Panc1 (cell line): ENCODE measurements at regions not wholly inside any gene's neighbourhood (a gene's known extent, or its start where the extent isn't known, plus 50 kb on each side); places are given as distances from the start of the nearest gene placed in this dataset.

ENCODE experiments used
- ATAC-seq: fragments of 200-7000 bp; cut with Tn5 transposase; 2 replicates; pipeline ENCODE4 v1.9.1; 2020; ENCODE audit warnings: mild to moderate bottlenecking, moderate library complexity
- BruUV-seq: library from RNA; stranded (reverse); fragments of 400-500 nt; replicated peaks from 2 replicates; lab custom pipeline; 2021; lab: Mats Ljungman, UMichigan
- CTCF ChIA-PET: fragments of 300-600 bp; sonication (Branson Sonifier 250); formaldehyde crosslinking; loops from one replicate; lab custom pipeline; 2022; ENCODE audit warnings: antibody characterized with exemption; lab: Charles Lee
- POLR2A ChIA-PET: fragments of 300-600 bp; sonication (Branson Sonifier 250); formaldehyde crosslinking; loops from one replicate; lab custom pipeline; 2022; ENCODE audit warnings: antibody characterized with exemption; lab: Charles Lee
- DNase-seq: peaks from one replicate; pipeline ENCODE4 v3.0.0-alpha.2; 2010; ENCODE audit warnings: low read depth, low spot score
- H3K27ac ChIP-seq: 2 replicates; pipeline ENCODE4 v1.5.1; 2011; ENCODE audit warnings: mild to moderate bottlenecking, low read length, inconsistent platforms
- H3K27me3 ChIP-seq: fragments of 200-500 bp; sonication (Bioruptor generic); 2 replicates; pipeline ENCODE4 v1.6.0; 2014; ENCODE audit warnings: low read length, inconsistent platforms; ENCODE audit not compliant: control insufficient read depth, insufficient read depth
- H3K36me3 ChIP-seq: fragments of 200-500 bp; sonication (Bioruptor generic); 2 replicates; pipeline ENCODE4 v1.5.1; 2014; ENCODE audit warnings: inconsistent platforms, mild to moderate bottlenecking, low read length, moderate library complexity; ENCODE audit not compliant: control insufficient read depth, insufficient read depth
- H3K4me1 ChIP-seq: 2 replicates; pipeline ENCODE4 v1.5.1; 2011; ENCODE audit warnings: inconsistent platforms, mild to moderate bottlenecking, low read length, moderate library complexity; ENCODE audit not compliant: control insufficient read depth, insufficient read depth
- H3K4me3 ChIP-seq, 2 experiments: 2 replicates each; pipeline ENCODE4 v1.5.1; 2011 to 2012; ENCODE audit warnings: low read depth in 2 of 2, low read length in 2 of 2, mild to moderate bottlenecking in 2 of 2, inconsistent platforms in 1 of 2, moderate library complexity in 1 of 2
- H3K9me3 ChIP-seq: fragments of 200-500 bp; sonication (Bioruptor generic); 2 replicates; pipeline ENCODE4 v1.5.1; 2014; ENCODE audit warnings: low read depth, mild to moderate bottlenecking, inconsistent platforms, low read length, moderate library complexity; ENCODE audit not compliant: control insufficient read depth, insufficient read depth
- POLR2AphosphoS5 ChIP-seq: IDR thresholded peaks from 2 replicates; pipeline ENCODE4 v1.6.1; 2012; ENCODE audit warnings: mild to moderate bottlenecking, low read depth, low read length, moderate library complexity
- SIN3A ChIP-seq: IDR thresholded peaks from 2 replicates; pipeline ENCODE4 v1.6.1; 2012; ENCODE audit warnings: low read depth, mild to moderate bottlenecking, low read length, moderate library complexity, borderline replicate concordance; ENCODE audit not compliant: insufficient read depth
- TCF7L2 ChIP-seq: IDR thresholded peaks from 2 replicates; pipeline ENCODE4 v1.6.1; 2011; ENCODE audit warnings: mild to moderate bottlenecking, low read depth, low read length, inconsistent platforms
- in situ Hi-C: cut with HindIII; loops from 2 replicates; pipeline ENCODE4 v1.10.0; 2016; ENCODE audit warnings: low sequenced_read_pairs, low pct_unique_long_range_greater_than_20kb
- intact Hi-C: fragments of 100-400 bp; cut with micrococcal nuclease; formaldehyde crosslinking; loops from one replicate; pipeline ENCODE4 v1.10.0; 2022; ENCODE audit not compliant: unreplicated experiment
- TF ChIP-seq, protein P1 (sequence below), 2 experiments: IDR thresholded peaks; 2 replicates each; pipeline ENCODE4 v1.6.1; 2011 to 2012; ENCODE audit warnings: low read depth in 2 of 2, control low read depth in 1 of 2, low read length in 1 of 2, mild to moderate bottlenecking in 1 of 2, moderate library complexity in 1 of 2; ENCODE audit not compliant: insufficient read depth in 1 of 2
- TF ChIP-seq, protein P2 (sequence below): fragments of 450-650 bp; IDR thresholded peaks from 2 replicates; pipeline ENCODE4 v1.5.1; 2017; ENCODE audit warnings: mild to moderate bottlenecking

DNA sequence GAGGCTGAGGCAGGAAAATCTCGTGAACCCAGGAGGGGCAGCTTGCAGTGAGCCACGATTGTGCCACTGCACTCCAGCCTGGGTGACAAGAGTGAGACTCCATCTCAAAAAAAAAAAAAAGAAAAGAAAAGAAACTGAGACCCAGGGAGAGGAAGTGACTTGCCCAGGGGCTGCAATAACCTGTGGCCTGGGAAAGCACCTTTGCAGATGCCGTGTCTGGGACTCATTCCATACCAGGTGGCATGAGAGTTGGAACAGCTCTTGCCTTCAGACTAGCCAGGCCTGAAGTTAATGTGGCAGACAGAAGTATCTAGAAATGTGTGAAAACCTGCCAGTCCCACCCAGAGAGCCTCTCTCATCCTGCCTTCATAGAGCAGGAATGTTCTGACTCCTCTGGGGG, 65.4 kb downstream of the PHETA1 start:
- peaks cover 12% of the 10 kb centered on the region; the same call in 1 of the 2 replicates for H3K9me3 ChIP-seq
- BruUV-seq, result no TSS peak
- in situ Hi-C loops, result no loop called here
- intact Hi-C loops, result no loop called here
- DNase-seq, result no peak
- ChIA-PET CTCF (interaction anchor here (0.6 kb wide), 1 partner anchor 649 kb away, joined by 14 read pairs; no protein-coding TSS in a partner anchor), POLR2A (interaction anchor here (0.7 kb wide), 1 partner anchor 78 kb away, joined by 4 read pairs; no protein-coding TSS in a partner anchor)
- H3K27me3 ChIP-seq, result peaks cover 6% of the 10 kb centered on the region; the same call in 1 of the 2 replicates
- no peak overlapping the region for H3K4me3 ChIP-seq
- TF ChIP-seq, protein P1, sequence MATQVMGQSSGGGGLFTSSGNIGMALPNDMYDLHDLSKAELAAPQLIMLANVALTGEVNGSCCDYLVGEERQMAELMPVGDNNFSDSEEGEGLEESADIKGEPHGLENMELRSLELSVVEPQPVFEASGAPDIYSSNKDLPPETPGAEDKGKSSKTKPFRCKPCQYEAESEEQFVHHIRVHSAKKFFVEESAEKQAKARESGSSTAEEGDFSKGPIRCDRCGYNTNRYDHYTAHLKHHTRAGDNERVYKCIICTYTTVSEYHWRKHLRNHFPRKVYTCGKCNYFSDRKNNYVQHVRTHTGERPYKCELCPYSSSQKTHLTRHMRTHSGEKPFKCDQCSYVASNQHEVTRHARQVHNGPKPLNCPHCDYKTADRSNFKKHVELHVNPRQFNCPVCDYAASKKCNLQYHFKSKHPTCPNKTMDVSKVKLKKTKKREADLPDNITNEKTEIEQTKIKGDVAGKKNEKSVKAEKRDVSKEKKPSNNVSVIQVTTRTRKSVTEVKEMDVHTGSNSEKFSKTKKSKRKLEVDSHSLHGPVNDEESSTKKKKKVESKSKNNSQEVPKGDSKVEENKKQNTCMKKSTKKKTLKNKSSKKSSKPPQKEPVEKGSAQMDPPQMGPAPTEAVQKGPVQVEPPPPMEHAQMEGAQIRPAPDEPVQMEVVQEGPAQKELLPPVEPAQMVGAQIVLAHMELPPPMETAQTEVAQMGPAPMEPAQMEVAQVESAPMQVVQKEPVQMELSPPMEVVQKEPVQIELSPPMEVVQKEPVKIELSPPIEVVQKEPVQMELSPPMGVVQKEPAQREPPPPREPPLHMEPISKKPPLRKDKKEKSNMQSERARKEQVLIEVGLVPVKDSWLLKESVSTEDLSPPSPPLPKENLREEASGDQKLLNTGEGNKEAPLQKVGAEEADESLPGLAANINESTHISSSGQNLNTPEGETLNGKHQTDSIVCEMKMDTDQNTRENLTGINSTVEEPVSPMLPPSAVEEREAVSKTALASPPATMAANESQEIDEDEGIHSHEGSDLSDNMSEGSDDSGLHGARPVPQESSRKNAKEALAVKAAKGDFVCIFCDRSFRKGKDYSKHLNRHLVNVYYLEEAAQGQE (IDR thresholded peaks at IDR 0.05; ENCODE audit: insufficient read depth in 1 of 2, low read depth in 2 of 2, low read length in 1 of 2), result no peak
- TF ChIP-seq, protein P2, sequence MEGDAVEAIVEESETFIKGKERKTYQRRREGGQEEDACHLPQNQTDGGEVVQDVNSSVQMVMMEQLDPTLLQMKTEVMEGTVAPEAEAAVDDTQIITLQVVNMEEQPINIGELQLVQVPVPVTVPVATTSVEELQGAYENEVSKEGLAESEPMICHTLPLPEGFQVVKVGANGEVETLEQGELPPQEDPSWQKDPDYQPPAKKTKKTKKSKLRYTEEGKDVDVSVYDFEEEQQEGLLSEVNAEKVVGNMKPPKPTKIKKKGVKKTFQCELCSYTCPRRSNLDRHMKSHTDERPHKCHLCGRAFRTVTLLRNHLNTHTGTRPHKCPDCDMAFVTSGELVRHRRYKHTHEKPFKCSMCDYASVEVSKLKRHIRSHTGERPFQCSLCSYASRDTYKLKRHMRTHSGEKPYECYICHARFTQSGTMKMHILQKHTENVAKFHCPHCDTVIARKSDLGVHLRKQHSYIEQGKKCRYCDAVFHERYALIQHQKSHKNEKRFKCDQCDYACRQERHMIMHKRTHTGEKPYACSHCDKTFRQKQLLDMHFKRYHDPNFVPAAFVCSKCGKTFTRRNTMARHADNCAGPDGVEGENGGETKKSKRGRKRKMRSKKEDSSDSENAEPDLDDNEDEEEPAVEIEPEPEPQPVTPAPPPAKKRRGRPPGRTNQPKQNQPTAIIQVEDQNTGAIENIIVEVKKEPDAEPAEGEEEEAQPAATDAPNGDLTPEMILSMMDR, result no peak
- TF ChIP-seq POLR2AphosphoS5 (no peak), SIN3A (no peak), TCF7L2 (no peak)
- H3K27ac ChIP-seq, result no peak overlapping the region
- H3K36me3 ChIP-seq, result no peaks in the 10 kb centered on the region
- ATAC-seq, result no peak
- H3K4me1 ChIP-seq, result no peaks in the 10 kb centered on the region

DNA sequence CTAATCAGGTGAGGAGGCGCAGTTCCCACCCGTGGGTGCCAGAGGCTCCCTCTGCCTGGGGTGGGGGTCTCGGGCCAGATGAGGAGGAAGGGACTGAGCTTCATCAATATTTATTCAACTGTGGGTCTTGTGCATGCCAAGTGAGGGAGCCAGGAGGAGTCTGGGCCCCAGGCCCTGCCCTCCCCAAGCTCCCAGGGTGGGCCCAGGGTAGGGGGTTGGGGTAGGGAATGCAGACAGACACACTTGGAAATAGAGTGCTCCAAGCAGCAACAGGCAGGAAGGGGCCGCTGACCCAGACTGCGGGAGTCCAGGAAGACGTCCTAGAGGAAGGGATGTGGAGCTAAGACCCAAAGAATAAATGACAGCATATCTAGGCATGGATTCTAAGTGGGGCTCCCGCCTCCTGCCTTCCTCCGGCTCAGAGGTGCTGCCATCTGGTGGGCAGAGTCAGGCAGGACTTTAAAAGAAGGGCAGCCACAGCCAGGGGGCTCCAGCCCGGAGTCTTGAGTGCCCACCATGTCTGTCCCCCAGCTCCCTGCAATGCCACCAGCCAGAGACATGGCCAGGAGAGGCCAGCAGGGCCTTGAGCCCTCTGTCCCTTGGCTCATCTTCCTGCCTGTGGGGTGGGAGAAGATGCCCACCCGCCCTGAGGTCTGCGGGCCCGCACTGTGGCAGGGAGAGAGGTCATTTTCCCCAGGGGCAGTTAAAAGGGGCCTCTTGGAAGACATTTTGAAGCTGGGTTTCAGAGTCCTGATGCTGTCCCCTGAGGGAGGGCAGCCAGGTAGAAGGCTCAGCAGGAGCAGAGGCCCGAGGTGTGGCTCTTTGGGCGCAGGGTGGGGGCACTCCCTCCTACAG, 70.1 kb downstream of the PHETA1 start:
- Histone ChIP-seq H3K9me3 (no peaks in the 10 kb centered on the region), H3K27me3 (peaks cover 6% of the 10 kb centered on the region; the same call in 1 of the 2 replicates), H3K4me3 (no peak overlapping the region), H3K36me3 (no peaks in the 10 kb centered on the region), H3K27ac (no peak overlapping the region), H3K4me1 (no peaks in the 10 kb centered on the region)
- CTCF ChIA-PET, result interaction anchor here (0.6 to 1.4 kb wide), 11 partner anchors 14 to 375 kb away, joined by 3 to 8 read pairs (median 4); no protein-coding TSS in a partner anchor
- intact Hi-C loops (loop anchor here (5.0 kb wide), 2 partner anchors 277 to 362 kb away; no protein-coding TSS in a partner anchor), in situ Hi-C loops (no loop called here)
- POLR2A ChIA-PET, result no interaction called here
- DNase-seq, result no peak
- no TSS peak for BruUV-seq
- TF ChIP-seq TCF7L2, result no peak
- TF ChIP-seq, protein P2, result peak; percentile 95
- peak; percentile 87 for ATAC-seq
